K562 (cell line): ENCODE measurements at regions not wholly inside any gene's neighbourhood (a gene's known extent, or its start where the extent isn't known, plus 50 kb on each side); places are given as distances from the start of the nearest gene placed in this dataset.

Source experiments
- CHD1 ChIP-seq: fragments of 200-600 bp; sonication (generic); IDR thresholded peaks from one replicate; pipeline ENCODE4 v1.6.1; 2012; ENCODE audit warnings: mild to moderate bottlenecking, moderate library complexity, low read length, inconsistent platforms
- EHMT2 ChIP-seq: fragments of 450-650 bp; IDR thresholded peaks from 2 replicates; pipeline ENCODE4 v1.6.1; 2018; ENCODE audit warnings: antibody characterized with exemption
- MAFF ChIP-seq: IDR thresholded peaks from 2 replicates; pipeline ENCODE4 v1.6.1; 2012; ENCODE audit warnings: low read length, improper control_type of control experiment
- MGA ChIP-seq: fragments of 450-650 bp; IDR thresholded peaks from 2 replicates; pipeline ENCODE4 v1.6.1; 2016; ENCODE audit warnings: mild to moderate bottlenecking, moderate library complexity
- RB1 ChIP-seq: fragments of 450-650 bp; IDR thresholded peaks from 2 replicates; pipeline ENCODE4 v1.6.1; 2017; ENCODE audit warnings: low read depth, mild to moderate bottlenecking
- SMC3 ChIP-seq: conservative IDR thresholded peaks from 2 replicates; pipeline ENCODE4 v1.6.1; 2011; ENCODE audit warnings: low read depth, low read length, improper control_type of control experiment; ENCODE audit not compliant: insufficient read depth

- TF ChIP-seq SMC3 (no peak), CHD1 (no peak), RB1 (no peak), MGA (no peak), EHMT2 (no peak), MAFF (no peak)
Observed at GRCh38 chr2:76381624-76382023, 670.9 kb upstream of the GCFC2 start (continued).
